H9 (cell line): ENCODE measurements at regions not wholly inside any gene's neighbourhood (a gene's known extent, or its start where the extent isn't known, plus 50 kb on each side); places are given as distances from the start of the nearest gene placed in this dataset.

Source experiments
- DNase-seq: peaks from one replicate; pipeline ENCODE4 v3.0.0-alpha.2; 2017
- H2AFZ ChIP-seq: one replicate; pipeline ENCODE4 v1.6.1; 2013; ENCODE audit warnings: mild to moderate bottlenecking, low read length, control low read depth, moderate library complexity
- H2AK5ac ChIP-seq: 2 replicates; pipeline ENCODE4 v1.6.1; 2013; ENCODE audit warnings: low read length, control low read depth, mixed read lengths; ENCODE audit not compliant: insufficient read length
- H2BK120ac ChIP-seq: one replicate; pipeline ENCODE4 v1.6.1; 2013; ENCODE audit warnings: low read depth, mild to moderate bottlenecking, low read length, control low read depth, inconsistent platforms; ENCODE audit not compliant: poor library complexity, severe bottlenecking
- H2BK12ac ChIP-seq: 2 replicates; pipeline ENCODE4 v1.6.1; 2013; ENCODE audit warnings: low read length, control low read depth, mixed read lengths, low read depth; ENCODE audit not compliant: insufficient read length
- H2BK15ac ChIP-seq: 2 replicates; pipeline ENCODE4 v1.6.1; 2013; ENCODE audit warnings: low read depth, low read length, control low read depth
- H2BK20ac ChIP-seq: one replicate; pipeline ENCODE4 v1.6.1; 2013; ENCODE audit warnings: low read depth, mild to moderate bottlenecking, low read length, control low read depth, inconsistent platforms; ENCODE audit not compliant: poor library complexity, severe bottlenecking
- H2BK5ac ChIP-seq: 2 replicates; pipeline ENCODE4 v1.6.1; 2013; ENCODE audit warnings: low read length, control low read depth, mixed read lengths; ENCODE audit not compliant: insufficient read length
- H3K14ac ChIP-seq: 2 replicates; pipeline ENCODE4 v1.6.1; 2013; ENCODE audit warnings: low read length, control low read depth; ENCODE audit not compliant: insufficient read depth
- H3K18ac ChIP-seq: 2 replicates; pipeline ENCODE4 v1.6.1; 2013; ENCODE audit warnings: low read depth, mild to moderate bottlenecking, mixed read lengths, low read length, control low read depth; ENCODE audit not compliant: insufficient read length
- H3K23ac ChIP-seq: 2 replicates; pipeline ENCODE4 v1.6.1; 2013; ENCODE audit warnings: low read length, control low read depth, mixed read lengths, low read depth; ENCODE audit not compliant: insufficient read length
- H3K23me2 ChIP-seq: 2 replicates; pipeline ENCODE4 v1.6.1; 2013; ENCODE audit warnings: low read depth, mild to moderate bottlenecking, mixed read lengths, low read length, control low read depth; ENCODE audit not compliant: insufficient read length, poor library complexity, severe bottlenecking
- H3K27ac ChIP-seq: 2 replicates; pipeline ENCODE4 v1.5.1; 2013; ENCODE audit warnings: low read length, control low read depth, mixed read lengths, low read depth; ENCODE audit not compliant: insufficient read length
- H3K27me3 ChIP-seq: 2 replicates; pipeline ENCODE4 v1.6.1; 2013; ENCODE audit warnings: low read length, control low read depth, inconsistent platforms; ENCODE audit not compliant: insufficient read depth
- H3K4ac ChIP-seq: 2 replicates; pipeline ENCODE4 v1.6.1; 2013; ENCODE audit warnings: low read depth, mild to moderate bottlenecking, control low read depth, inconsistent platforms, low read length, moderate library complexity
- H3K4me1 ChIP-seq: 2 replicates; pipeline ENCODE4 v1.6.1; 2013; ENCODE audit warnings: low read length, control low read depth, inconsistent platforms; ENCODE audit not compliant: insufficient read depth
- H3K4me2 ChIP-seq: 2 replicates; pipeline ENCODE4 v1.6.1; 2013; ENCODE audit warnings: low read length, control low read depth, mixed read lengths; ENCODE audit not compliant: insufficient read length, insufficient read depth
- H3K56ac ChIP-seq: 2 replicates; pipeline ENCODE4 v1.6.1; 2013; ENCODE audit warnings: low read depth, mild to moderate bottlenecking, mixed read lengths, low read length, control low read depth; ENCODE audit not compliant: insufficient read length
- H3K79me1 ChIP-seq: 2 replicates; pipeline ENCODE4 v1.6.1; 2013; ENCODE audit warnings: low read depth, mild to moderate bottlenecking, moderate library complexity, low read length, control low read depth, inconsistent platforms; ENCODE audit not compliant: insufficient read depth, poor library complexity, severe bottlenecking
- H3K79me2 ChIP-seq: 2 replicates; pipeline ENCODE4 v1.6.1; 2013; ENCODE audit warnings: low read length, control low read depth, inconsistent platforms; ENCODE audit not compliant: insufficient read depth
- H3K9ac ChIP-seq: 2 replicates; pipeline ENCODE4 v1.6.1; 2013; ENCODE audit warnings: low read length, control low read depth, mixed read lengths; ENCODE audit not compliant: insufficient read length; ENCODE audit errors: extremely low read depth
- H3K9me3 ChIP-seq: one replicate; pipeline ENCODE4 v1.6.1; 2013; ENCODE audit warnings: low read depth, low read length, inconsistent platforms; ENCODE audit not compliant: control insufficient read depth
- H3T11ph ChIP-seq: one replicate; pipeline ENCODE4 v1.6.1; 2013; ENCODE audit warnings: mild to moderate bottlenecking, low read length, control low read depth, inconsistent platforms
- H4K20me1 ChIP-seq: one replicate; pipeline ENCODE4 v1.6.1; 2013; ENCODE audit not compliant: control insufficient read depth, insufficient read length, insufficient read depth
- H4K5ac ChIP-seq: 2 replicates; pipeline ENCODE4 v1.6.1; 2013; ENCODE audit warnings: low read depth, mild to moderate bottlenecking, mixed read lengths, low read length, control low read depth; ENCODE audit not compliant: insufficient read length
- H4K8ac ChIP-seq: replicated peaks from 2 replicates; pipeline ENCODE4 v1.6.1; 2013; ENCODE audit warnings: low read length, control low read depth, mixed read lengths, low read depth; ENCODE audit not compliant: insufficient read length
- H4K91ac ChIP-seq: 2 replicates; pipeline ENCODE4 v1.6.1; 2013; ENCODE audit warnings: low read depth, mild to moderate bottlenecking, moderate library complexity, mixed read lengths, low read length, control low read depth; ENCODE audit not compliant: insufficient read length
- H3K27ac Mint-ChIP-seq, 3 experiments: 2 replicates in 2 of 3; 3 replicates in 1 of 3; pipeline ENCODE4 v1.8.0; 2020 to 2021; ENCODE audit warnings: mixed read lengths in 3 of 3, mild to moderate bottlenecking in 1 of 3, moderate library complexity in 1 of 3
- H3K27me3 Mint-ChIP-seq: 2 replicates; pipeline ENCODE4 v1.8.0; 2021; ENCODE audit warnings: low read depth, mild to moderate bottlenecking, moderate library complexity, mixed read lengths
- H3K36me3 Mint-ChIP-seq, 3 experiments: 2 replicates in 2 of 3; 3 replicates in 1 of 3; pipeline ENCODE4 v1.8.0; 2020 to 2021; ENCODE audit warnings: low read depth in 3 of 3, mixed read lengths in 3 of 3; ENCODE audit not compliant: insufficient read depth in 1 of 3
- H3K4me1 Mint-ChIP-seq, 2 experiments: 2 replicates each; pipeline ENCODE4 v1.8.0; 2020; ENCODE audit warnings: mixed read lengths in 2 of 2
- H3K4me3 Mint-ChIP-seq, 2 experiments: 2 replicates in 1 of 2; 3 replicates in 1 of 2; pipeline ENCODE4 v1.8.0; 2020 to 2021; ENCODE audit warnings: mild to moderate bottlenecking in 2 of 2, mixed read lengths in 2 of 2, moderate library complexity in 1 of 2
- H3K9me3 Mint-ChIP-seq, 2 experiments: 2 replicates in 1 of 2; 3 replicates in 1 of 2; pipeline ENCODE4 v1.8.0; 2020; ENCODE audit warnings: mild to moderate bottlenecking in 2 of 2, mixed read lengths in 2 of 2, moderate library complexity in 1 of 2
- TF ChIP-seq, protein P1 (sequence below): fragments of 200-600 bp; sonication (generic); conservative IDR thresholded peaks from 3 replicates; pipeline ENCODE4 v1.8.0; 2021; ENCODE audit warnings: antibody characterized with exemption, mild to moderate bottlenecking

DNA sequence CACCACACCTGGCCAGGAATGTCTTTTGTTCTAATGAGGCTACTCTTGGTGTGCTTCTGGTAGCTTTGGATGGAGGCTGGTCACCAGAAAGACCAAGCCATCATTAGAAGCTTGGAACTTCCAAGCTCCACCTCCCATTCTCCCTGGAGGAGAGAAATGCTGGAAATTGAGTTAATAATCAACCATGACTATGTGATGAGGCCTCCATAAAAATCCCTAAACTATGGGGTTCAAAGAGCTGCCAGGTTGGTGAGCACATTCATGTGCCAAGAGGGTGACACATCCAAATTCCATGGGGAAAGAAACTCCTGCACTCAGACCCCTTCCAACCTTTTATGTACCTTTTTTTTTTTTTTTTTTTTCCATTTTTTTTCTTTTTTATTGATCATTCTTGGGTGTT lies 105.5 kb upstream of the SPATA31C2 start:
- Mint-ChIP-seq H3K36me3 (no peaks in the 10 kb centered on the region), H3K27ac (no peak overlapping the region), H3K4me3 (no peak overlapping the region), H3K27me3 (peaks cover 2% of the 10 kb centered on the region), H3K9me3 (no peaks in the 10 kb centered on the region; a peak in 2 of 5 replicates), H3K4me1 (peaks cover 0 to 3% of the 10 kb centered on the region in 2 experiments; a peak in 2 of 4 replicates)
- no peak overlapping the region for H3K18ac ChIP-seq
- DNase-seq, result no peak
- H3K4me1 ChIP-seq, result no peaks in the 10 kb centered on the region
- no peak overlapping the region for H3K4ac ChIP-seq
- H3K4me2 ChIP-seq, result no peak overlapping the region
- H3K56ac ChIP-seq, result no peak overlapping the region
- no peak overlapping the region for H2BK120ac ChIP-seq
- no peak overlapping the region for H4K5ac ChIP-seq
- no peak overlapping the region for H3K9ac ChIP-seq
- no peaks in the 10 kb centered on the region for H3K79me2 ChIP-seq
- H3T11ph ChIP-seq, result no peak overlapping the region
- H3K79me1 ChIP-seq, result no peaks in the 10 kb centered on the region
- TF ChIP-seq, protein P1, sequence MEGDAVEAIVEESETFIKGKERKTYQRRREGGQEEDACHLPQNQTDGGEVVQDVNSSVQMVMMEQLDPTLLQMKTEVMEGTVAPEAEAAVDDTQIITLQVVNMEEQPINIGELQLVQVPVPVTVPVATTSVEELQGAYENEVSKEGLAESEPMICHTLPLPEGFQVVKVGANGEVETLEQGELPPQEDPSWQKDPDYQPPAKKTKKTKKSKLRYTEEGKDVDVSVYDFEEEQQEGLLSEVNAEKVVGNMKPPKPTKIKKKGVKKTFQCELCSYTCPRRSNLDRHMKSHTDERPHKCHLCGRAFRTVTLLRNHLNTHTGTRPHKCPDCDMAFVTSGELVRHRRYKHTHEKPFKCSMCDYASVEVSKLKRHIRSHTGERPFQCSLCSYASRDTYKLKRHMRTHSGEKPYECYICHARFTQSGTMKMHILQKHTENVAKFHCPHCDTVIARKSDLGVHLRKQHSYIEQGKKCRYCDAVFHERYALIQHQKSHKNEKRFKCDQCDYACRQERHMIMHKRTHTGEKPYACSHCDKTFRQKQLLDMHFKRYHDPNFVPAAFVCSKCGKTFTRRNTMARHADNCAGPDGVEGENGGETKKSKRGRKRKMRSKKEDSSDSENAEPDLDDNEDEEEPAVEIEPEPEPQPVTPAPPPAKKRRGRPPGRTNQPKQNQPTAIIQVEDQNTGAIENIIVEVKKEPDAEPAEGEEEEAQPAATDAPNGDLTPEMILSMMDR, result no peak
- no peaks in the 10 kb centered on the region for H3K23me2 ChIP-seq
- no peak overlapping the region for H4K8ac ChIP-seq
- H2AFZ ChIP-seq, result no peak overlapping the region
- H2BK15ac ChIP-seq, result no peak overlapping the region
- H4K20me1 ChIP-seq, result no peaks in the 10 kb centered on the region
- no peak overlapping the region for H2AK5ac ChIP-seq
- no peak overlapping the region for H2BK5ac ChIP-seq
- H3K9me3 ChIP-seq, result no peaks in the 10 kb centered on the region
- no peak overlapping the region for H3K23ac ChIP-seq
- H2BK12ac ChIP-seq, result no peak overlapping the region
- no peak overlapping the region for H4K91ac ChIP-seq
- no peak overlapping the region for H3K27ac ChIP-seq
- H3K27me3 ChIP-seq, result no peaks in the 10 kb centered on the region
- no peak overlapping the region for H2BK20ac ChIP-seq
- H3K14ac ChIP-seq, result no peak overlapping the region
